ENCODE measurements at regions not wholly inside any gene's neighbourhood (a gene's known extent, or its start where the extent isn't known, plus 50 kb on each side); places are given as distances from the start of the nearest gene placed in this dataset.
"Not testable (repeated sequence)": the region's sequence is repeated elsewhere in the genome, so short reads cannot be mapped to it uniquely, and the experiment has no call there.

DNA sequence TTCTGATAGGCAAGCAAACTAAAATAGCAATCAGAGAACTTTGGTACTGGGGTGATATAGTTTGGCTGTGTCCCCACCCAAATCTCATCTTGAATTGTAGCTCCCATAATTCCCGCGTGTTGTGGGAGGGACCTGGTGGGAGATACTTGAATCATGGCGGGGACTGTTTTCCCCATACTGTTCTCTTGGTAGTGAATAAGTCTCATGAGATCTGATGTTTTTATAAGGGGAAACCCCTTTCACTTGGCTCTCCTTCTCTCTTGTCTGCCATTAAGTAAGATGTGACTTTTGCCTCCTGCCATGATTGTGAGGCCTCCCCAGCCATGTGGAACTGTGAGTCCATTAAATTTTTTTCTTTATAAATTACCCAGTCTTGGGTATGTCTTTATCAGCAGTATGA is 62.6 kb upstream of the C1orf53 start:
- TF ChIP-seq, protein P1, sequence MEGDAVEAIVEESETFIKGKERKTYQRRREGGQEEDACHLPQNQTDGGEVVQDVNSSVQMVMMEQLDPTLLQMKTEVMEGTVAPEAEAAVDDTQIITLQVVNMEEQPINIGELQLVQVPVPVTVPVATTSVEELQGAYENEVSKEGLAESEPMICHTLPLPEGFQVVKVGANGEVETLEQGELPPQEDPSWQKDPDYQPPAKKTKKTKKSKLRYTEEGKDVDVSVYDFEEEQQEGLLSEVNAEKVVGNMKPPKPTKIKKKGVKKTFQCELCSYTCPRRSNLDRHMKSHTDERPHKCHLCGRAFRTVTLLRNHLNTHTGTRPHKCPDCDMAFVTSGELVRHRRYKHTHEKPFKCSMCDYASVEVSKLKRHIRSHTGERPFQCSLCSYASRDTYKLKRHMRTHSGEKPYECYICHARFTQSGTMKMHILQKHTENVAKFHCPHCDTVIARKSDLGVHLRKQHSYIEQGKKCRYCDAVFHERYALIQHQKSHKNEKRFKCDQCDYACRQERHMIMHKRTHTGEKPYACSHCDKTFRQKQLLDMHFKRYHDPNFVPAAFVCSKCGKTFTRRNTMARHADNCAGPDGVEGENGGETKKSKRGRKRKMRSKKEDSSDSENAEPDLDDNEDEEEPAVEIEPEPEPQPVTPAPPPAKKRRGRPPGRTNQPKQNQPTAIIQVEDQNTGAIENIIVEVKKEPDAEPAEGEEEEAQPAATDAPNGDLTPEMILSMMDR (IDR thresholded peaks at IDR 0.05): not testable (repeated sequence)
- not testable (repeated sequence) for TF ChIP-seq EZH2 (IDR thresholded peaks at IDR 0.05; ENCODE audit: borderline replicate concordance, insufficient read depth, low read depth, low read length, poor library complexity, severe bottlenecking)
